RWPE2 (cell line): ENCODE measurements at regions not wholly inside any gene's neighbourhood (a gene's known extent, or its start where the extent isn't known, plus 50 kb on each side); places are given as distances from the start of the nearest gene placed in this dataset.
A peak's percentile ranks its signal among the peaks of the same experiment; 100 is the strongest.

Experiments
- ATAC-seq: fragments of 200-7000 bp; cut with Tn5 transposase; 3 replicates; pipeline ENCODE4 v1.9.1; 2021; ENCODE audit warnings: low read depth
- DNase-seq: peaks from one replicate; pipeline ENCODE4 v3.0.0-alpha.2; 2020; ENCODE audit warnings: low spot score
- H3K27ac ChIP-seq: fragments of 450-650 bp; 2 replicates; pipeline ENCODE4 v1.5.1; 2017; ENCODE audit warnings: mild to moderate bottlenecking; ENCODE audit not compliant: poor library complexity, severe bottlenecking
- H3K27me3 ChIP-seq: fragments of 250-450 bp; sonication (Bioruptor Pico); 2 replicates; pipeline ENCODE4 v1.5.1; 2021; ENCODE audit warnings: mild to moderate bottlenecking, moderate library complexity; ENCODE audit not compliant: insufficient read depth, poor library complexity, severe bottlenecking
- H3K36me3 ChIP-seq: fragments of 250-450 bp; sonication (Bioruptor Pico); 2 replicates; pipeline ENCODE4 v1.5.1; 2020; ENCODE audit warnings: low read depth, mild to moderate bottlenecking, moderate library complexity
- H3K4me1 ChIP-seq: fragments of 250-450 bp; sonication (Bioruptor Pico); 2 replicates; pipeline ENCODE4 v1.5.1; 2021; ENCODE audit warnings: mild to moderate bottlenecking, moderate library complexity; ENCODE audit not compliant: insufficient read depth, poor library complexity, severe bottlenecking
- H3K4me3 ChIP-seq: fragments of 250-450 bp; sonication (Bioruptor Pico); 2 replicates; pipeline ENCODE4 v1.5.1; 2021; ENCODE audit warnings: mild to moderate bottlenecking, moderate library complexity; ENCODE audit not compliant: severe bottlenecking
- H3K9me3 ChIP-seq: fragments of 250-450 bp; sonication (Bioruptor Pico); 2 replicates; pipeline ENCODE4 v1.5.1; 2021; ENCODE audit warnings: mild to moderate bottlenecking, moderate library complexity; ENCODE audit not compliant: severe bottlenecking
- TF ChIP-seq, protein P1 (sequence below): fragments of 450-650 bp; IDR thresholded peaks from one replicate; pipeline ENCODE4 v1.5.1; 2017; ENCODE audit warnings: mild to moderate bottlenecking, moderate library complexity; ENCODE audit not compliant: poor library complexity, severe bottlenecking

DNA sequence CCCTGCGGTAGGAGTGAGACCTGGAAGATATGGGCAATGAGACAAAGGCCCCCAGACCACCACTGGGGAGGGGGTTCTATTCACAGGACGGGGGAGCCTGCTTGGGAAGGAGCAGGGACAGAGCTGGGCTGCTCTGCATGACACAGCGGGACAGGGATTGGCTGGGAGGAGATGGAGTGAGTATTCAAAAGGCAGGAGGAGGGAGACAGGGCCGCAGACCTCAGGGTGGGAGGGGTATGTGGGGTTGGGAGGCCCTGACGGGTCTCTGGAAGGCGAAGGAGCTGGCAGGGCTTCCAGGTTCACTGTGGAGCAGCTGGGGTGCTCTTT lies 60.8 kb upstream of the RPS6KA2 start:
- Histone ChIP-seq H3K4me3 (no peak overlapping the region), H3K27ac (no peak overlapping the region), H3K36me3 (no peaks in the 10 kb centered on the region), H3K27me3 (no peaks in the 10 kb centered on the region), H3K4me1 (peaks cover 21% of the 10 kb centered on the region), H3K9me3 (no peaks in the 10 kb centered on the region)
- DNase-seq (no peak), ATAC-seq (no peak)
- TF ChIP-seq, protein P1, sequence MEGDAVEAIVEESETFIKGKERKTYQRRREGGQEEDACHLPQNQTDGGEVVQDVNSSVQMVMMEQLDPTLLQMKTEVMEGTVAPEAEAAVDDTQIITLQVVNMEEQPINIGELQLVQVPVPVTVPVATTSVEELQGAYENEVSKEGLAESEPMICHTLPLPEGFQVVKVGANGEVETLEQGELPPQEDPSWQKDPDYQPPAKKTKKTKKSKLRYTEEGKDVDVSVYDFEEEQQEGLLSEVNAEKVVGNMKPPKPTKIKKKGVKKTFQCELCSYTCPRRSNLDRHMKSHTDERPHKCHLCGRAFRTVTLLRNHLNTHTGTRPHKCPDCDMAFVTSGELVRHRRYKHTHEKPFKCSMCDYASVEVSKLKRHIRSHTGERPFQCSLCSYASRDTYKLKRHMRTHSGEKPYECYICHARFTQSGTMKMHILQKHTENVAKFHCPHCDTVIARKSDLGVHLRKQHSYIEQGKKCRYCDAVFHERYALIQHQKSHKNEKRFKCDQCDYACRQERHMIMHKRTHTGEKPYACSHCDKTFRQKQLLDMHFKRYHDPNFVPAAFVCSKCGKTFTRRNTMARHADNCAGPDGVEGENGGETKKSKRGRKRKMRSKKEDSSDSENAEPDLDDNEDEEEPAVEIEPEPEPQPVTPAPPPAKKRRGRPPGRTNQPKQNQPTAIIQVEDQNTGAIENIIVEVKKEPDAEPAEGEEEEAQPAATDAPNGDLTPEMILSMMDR = no peak

- ATAC-seq = no peak
- H3K4me1 ChIP-seq = peaks cover 21% of the 10 kb centered on the region
Measured at GRCh38 chr6:166687070-166687878, 60.2 kb upstream of the RPS6KA2 start.

DNA sequence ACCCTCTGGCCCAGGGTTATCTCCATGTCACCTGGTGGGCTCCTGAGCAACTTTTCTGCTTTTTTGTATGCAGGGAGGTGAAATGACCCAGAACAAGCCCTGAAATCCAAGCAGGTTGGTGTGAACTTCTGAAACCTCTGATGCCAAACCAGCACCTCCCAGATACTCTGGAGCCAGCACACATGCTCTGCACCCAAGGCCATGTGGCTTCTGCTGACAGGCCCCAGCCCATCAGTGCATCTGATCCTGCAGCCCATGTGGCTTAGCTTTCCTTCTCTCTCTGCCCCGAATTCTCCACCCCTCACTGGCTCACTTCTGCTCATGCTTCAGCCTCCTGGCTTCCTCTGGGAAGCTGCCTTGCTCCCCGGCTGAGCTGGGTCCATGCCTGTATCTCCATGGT lies 59.3 kb upstream of the RPS6KA2 start:
- no peaks in the 10 kb centered on the region for H3K36me3 ChIP-seq
- no peak overlapping the region for H3K4me3 ChIP-seq
- TF ChIP-seq, protein P1 = no peak
- DNase-seq = no peak
- H3K9me3 ChIP-seq = no peaks in the 10 kb centered on the region
- no peak overlapping the region for H3K27ac ChIP-seq
- peaks cover 17% of the 10 kb centered on the region for H3K4me1 ChIP-seq
- ATAC-seq = no peak
- no peaks in the 10 kb centered on the region for H3K27me3 ChIP-seq

More at GRCh38 chr6:166687070-166687878, 60.2 kb upstream of the RPS6KA2 start:
- TF ChIP-seq, protein P1 = no peak
- no peak for DNase-seq
- no peaks in the 10 kb centered on the region for H3K27me3 ChIP-seq
- H3K36me3 ChIP-seq = no peaks in the 10 kb centered on the region
- H3K27ac ChIP-seq = no peak overlapping the region
- no peak overlapping the region for H3K4me3 ChIP-seq
- H3K9me3 ChIP-seq = no peaks in the 10 kb centered on the region

- H3K9me3 ChIP-seq = no peaks in the 10 kb centered on the region
- no peak overlapping the region for H3K27ac ChIP-seq
- no peak overlapping the region for H3K4me3 ChIP-seq
- DNase-seq (peak; percentile 29), ATAC-seq (no peak)
- no peaks in the 10 kb centered on the region for H3K36me3 ChIP-seq
- TF ChIP-seq, protein P1 = no peak
- peaks cover 9% of the 10 kb centered on the region for H3K4me1 ChIP-seq
- H3K27me3 ChIP-seq = no peaks in the 10 kb centered on the region
Measured at GRCh38 chr6:166684866-166685265, 57.8 kb upstream of the RPS6KA2 start.

DNA sequence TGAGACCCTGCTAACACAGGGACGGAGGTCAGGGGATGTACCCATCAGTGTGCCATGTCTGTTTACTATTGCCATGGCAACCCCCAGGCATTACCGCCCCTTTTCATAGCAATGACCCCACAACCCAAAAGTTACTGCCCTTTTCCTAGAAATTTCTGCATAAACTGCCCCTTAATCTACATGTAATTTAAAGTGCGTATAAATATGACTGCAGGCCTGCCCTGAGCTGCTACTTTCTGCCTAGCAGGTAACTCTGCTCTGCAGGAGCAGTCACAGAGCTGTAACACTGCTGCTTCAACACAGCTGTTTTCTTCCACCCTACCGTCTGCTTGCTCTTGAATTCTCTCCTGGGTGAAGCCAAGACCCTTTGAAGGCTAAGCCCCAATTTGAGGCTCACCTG lies 57.1 kb upstream of the RPS6KA2 start:
- TF ChIP-seq, protein P1 = no peak
- Histone ChIP-seq H3K9me3 (no peaks in the 10 kb centered on the region), H3K4me1 (peaks cover 9% of the 10 kb centered on the region), H3K27me3 (no peaks in the 10 kb centered on the region), H3K36me3 (no peaks in the 10 kb centered on the region), H3K27ac (no peak overlapping the region), H3K4me3 (no peak overlapping the region)
- DNase-seq (peak; percentile 15), ATAC-seq (no peak)
